ENCODE measurements at regions not wholly inside any gene's neighbourhood (a gene's known extent, or its start where the extent isn't known, plus 50 kb on each side); places are given as distances from the start of the nearest gene placed in this dataset.

DNA sequence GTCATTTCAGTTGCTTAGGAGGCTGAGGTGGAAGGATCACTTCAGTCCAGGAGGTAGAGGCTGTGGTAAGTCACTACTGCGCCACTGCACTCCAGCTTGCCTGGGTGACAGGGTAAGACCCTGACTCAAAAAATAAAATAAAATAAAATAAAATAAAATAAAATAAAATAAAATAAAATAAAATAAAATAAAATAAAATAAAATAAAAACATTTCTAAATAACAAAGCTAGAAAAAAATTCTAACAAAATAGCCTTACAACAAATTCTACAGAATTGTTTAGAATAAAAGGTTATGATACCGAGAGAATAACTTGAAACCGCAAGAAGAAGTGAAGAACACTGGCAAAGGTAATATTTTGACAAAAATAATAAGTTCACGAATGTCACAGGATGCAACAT is 794.3 kb downstream of the NR2F2 start:
- no peak overlapping the region for H3K27ac ChIP-seq
- H3K4me1 ChIP-seq: no peaks in the 10 kb centered on the region
- no peak for TF ChIP-seq POLR2AphosphoS5 (IDR thresholded peaks at IDR 0.05)
- TF ChIP-seq, protein P1, sequence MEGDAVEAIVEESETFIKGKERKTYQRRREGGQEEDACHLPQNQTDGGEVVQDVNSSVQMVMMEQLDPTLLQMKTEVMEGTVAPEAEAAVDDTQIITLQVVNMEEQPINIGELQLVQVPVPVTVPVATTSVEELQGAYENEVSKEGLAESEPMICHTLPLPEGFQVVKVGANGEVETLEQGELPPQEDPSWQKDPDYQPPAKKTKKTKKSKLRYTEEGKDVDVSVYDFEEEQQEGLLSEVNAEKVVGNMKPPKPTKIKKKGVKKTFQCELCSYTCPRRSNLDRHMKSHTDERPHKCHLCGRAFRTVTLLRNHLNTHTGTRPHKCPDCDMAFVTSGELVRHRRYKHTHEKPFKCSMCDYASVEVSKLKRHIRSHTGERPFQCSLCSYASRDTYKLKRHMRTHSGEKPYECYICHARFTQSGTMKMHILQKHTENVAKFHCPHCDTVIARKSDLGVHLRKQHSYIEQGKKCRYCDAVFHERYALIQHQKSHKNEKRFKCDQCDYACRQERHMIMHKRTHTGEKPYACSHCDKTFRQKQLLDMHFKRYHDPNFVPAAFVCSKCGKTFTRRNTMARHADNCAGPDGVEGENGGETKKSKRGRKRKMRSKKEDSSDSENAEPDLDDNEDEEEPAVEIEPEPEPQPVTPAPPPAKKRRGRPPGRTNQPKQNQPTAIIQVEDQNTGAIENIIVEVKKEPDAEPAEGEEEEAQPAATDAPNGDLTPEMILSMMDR (IDR thresholded peaks at IDR 0.05): no peak
- TF ChIP-seq POLR2A (IDR thresholded peaks at IDR 0.05): no peak
- no peak for TF ChIP-seq EP300 (IDR thresholded peaks at IDR 0.05)
- ATAC-seq (ENCODE audit: low FRiP score in 2 of 2): no peak
- H3K27me3 ChIP-seq: no peaks in the 10 kb centered on the region
- peaks cover 0 to 6% (median 0%) of the 10 kb centered on the region in 4 donors for H3K9me3 ChIP-seq
- no peak for DNase-seq
- H3K36me3 ChIP-seq: no peaks in the 10 kb centered on the region
- H3K4me3 ChIP-seq: no peak overlapping the region
- WGBS, 2 donors: 90 to 94% methylated on average over 4 of the region's 4 CpGs

DNA sequence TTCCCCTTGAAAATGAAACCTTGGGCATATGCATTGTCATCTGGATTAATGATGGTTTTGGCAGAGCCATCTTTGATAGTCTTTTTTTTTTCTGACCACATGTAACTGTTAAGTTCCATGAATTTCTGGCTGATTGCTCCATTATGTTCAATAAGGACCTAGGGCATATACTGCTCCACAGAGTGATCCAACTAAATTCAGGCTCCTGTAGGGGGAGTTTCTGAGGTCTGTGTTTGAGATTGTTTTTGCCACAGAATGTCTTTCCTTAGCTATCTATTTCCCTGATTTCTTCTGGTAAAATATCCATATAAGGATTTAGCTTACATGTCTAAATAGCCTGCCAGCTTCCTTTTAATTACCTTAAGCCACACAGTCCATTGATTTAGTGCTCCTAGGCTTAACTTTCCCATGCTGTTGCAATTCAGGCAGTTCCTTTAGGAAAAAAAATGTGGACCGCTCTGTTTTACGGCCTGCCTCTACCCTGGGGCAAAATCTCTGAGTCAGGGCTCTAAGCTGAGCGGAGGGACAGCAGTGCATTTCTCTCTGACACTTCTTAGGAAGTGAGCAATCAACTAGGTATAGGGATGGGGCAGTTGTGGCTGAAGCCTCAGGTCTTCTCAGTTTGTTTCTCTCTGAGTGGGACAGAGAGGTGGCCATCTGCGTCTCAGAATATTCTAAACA is 796.2 kb downstream of the NR2F2 start:
- H3K4me1 ChIP-seq: no peaks in the 10 kb centered on the region
- no peaks in the 10 kb centered on the region for H3K36me3 ChIP-seq
- TF ChIP-seq, protein P1 (IDR thresholded peaks at IDR 0.05): no peak
- TF ChIP-seq POLR2A (IDR thresholded peaks at IDR 0.05) (no peak), EP300 (IDR thresholded peaks at IDR 0.05) (no peak), POLR2AphosphoS5 (IDR thresholded peaks at IDR 0.05) (no peak)
- DNase-seq (no peak), ATAC-seq (ENCODE audit: low FRiP score in 2 of 2) (no peak)
- H3K27me3 ChIP-seq: no peaks in the 10 kb centered on the region
- 76 to 78% methylated on average over 4 of the region's 4 CpGs for WGBS, 2 donors
- H3K27ac ChIP-seq: no peak overlapping the region
- no peak overlapping the region for H3K4me3 ChIP-seq
- peaks cover 0 to 6% (median 0%) of the 10 kb centered on the region in 4 donors for H3K9me3 ChIP-seq

DNA sequence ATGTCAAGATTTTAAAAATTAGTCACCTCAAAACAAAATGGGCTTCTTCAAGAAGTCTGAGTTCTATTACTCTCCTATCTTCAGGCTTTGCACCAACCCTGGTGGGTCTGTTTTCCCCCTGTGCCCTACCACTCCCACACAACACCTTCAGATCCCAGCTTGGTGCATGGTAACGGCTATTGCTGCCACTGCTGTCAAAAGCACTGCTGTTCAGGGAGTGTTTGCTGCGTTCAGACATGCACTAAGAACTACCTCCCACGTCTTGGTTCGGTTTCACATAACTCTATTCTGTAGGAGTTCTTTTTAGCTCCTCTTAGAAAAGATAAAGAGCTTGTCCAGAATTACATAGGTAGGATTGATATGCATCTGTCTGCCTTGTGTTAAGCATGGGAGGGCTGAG is 799.2 kb downstream of the NR2F2 start:
- Histone ChIP-seq H3K27ac (no peak overlapping the region), H3K4me3 (no peak overlapping the region), H3K27me3 (no peaks in the 10 kb centered on the region), H3K4me1 (no peaks in the 10 kb centered on the region), H3K36me3 (no peaks in the 10 kb centered on the region), H3K9me3 (peaks cover 0 to 6% (median 0%) of the 10 kb centered on the region in 4 donors)
- 68 to 71% methylated on average over 4 of the region's 4 CpGs for WGBS, 2 donors
- TF ChIP-seq, protein P1 (IDR thresholded peaks at IDR 0.05): no peak
- TF ChIP-seq POLR2A (IDR thresholded peaks at IDR 0.05) (no peak), EP300 (IDR thresholded peaks at IDR 0.05) (no peak), POLR2AphosphoS5 (IDR thresholded peaks at IDR 0.05) (no peak)
- DNase-seq: no peak
- no peak for ATAC-seq (ENCODE audit: low FRiP score in 2 of 2)

DNA sequence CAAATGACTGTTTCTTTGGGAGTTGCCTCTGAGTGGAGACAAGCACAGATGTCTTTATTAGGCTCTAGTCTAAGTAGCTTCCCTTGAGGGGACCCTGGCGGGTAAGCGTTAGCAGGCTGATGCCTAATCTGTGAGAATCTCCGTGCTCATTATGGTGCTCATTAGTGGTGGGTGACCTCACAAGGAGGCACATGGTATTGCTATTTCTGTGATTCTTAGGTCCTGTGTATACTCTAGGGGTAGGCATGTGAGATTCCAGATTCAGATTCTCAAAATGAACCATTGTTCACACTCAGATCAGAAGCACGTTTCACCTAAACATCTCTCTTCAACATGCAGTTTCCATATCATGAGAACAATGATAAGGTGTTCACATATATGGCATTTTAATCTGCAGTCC is 809.7 kb downstream of the NR2F2 start:
- no peak overlapping the region for H3K4me3 ChIP-seq
- no peaks in the 10 kb centered on the region for H3K9me3 ChIP-seq
- ATAC-seq (ENCODE audit: low FRiP score in 2 of 2): peak in 1 of 2 donors; percentile 37
- no peak overlapping the region for H3K27ac ChIP-seq
- no peaks in the 10 kb centered on the region for H3K36me3 ChIP-seq
- WGBS, 2 donors: 54 to 78% methylated on average over 3 to 4 of the region's 4 CpGs
- no peaks in the 10 kb centered on the region for H3K27me3 ChIP-seq
- TF ChIP-seq, protein P1 (IDR thresholded peaks at IDR 0.05): no peak
- no peak for TF ChIP-seq POLR2AphosphoS5 (IDR thresholded peaks at IDR 0.05)
- TF ChIP-seq POLR2A (IDR thresholded peaks at IDR 0.05): no peak
- TF ChIP-seq EP300 (IDR thresholded peaks at IDR 0.05): no peak
- no peaks in the 10 kb centered on the region for H3K4me1 ChIP-seq
- no peak for DNase-seq

DNA sequence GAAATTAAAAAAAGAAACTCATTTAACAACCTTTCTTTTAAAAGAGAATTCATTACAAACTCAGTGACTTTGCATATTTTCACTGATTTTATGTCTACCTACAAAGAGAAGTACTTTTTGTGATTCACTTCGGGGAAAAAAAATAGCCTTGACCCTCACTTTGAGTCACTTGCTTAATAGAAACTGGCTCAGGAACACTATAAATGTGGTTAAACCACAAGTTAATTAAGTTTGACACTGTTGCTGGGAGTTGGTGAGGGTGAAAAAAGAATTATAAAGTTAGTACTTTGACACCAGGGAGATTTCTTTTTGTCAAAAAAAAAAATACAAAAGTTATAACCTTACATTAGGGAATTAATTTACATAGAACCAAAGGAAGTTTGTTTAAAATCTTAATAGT is 810.9 kb downstream of the NR2F2 start:
- Histone ChIP-seq H3K27ac (no peak overlapping the region), H3K27me3 (no peaks in the 10 kb centered on the region), H3K9me3 (no peaks in the 10 kb centered on the region), H3K4me1 (no peaks in the 10 kb centered on the region), H3K4me3 (no peak overlapping the region), H3K36me3 (no peaks in the 10 kb centered on the region)
- TF ChIP-seq EP300 (IDR thresholded peaks at IDR 0.05) (no peak), POLR2AphosphoS5 (IDR thresholded peaks at IDR 0.05) (no peak), POLR2A (IDR thresholded peaks at IDR 0.05) (no peak)
- TF ChIP-seq, protein P1 (IDR thresholded peaks at IDR 0.05): no peak
- no peak for ATAC-seq (ENCODE audit: low FRiP score in 2 of 2)
- DNase-seq: no peak
- WGBS, 2 donors: 93 to 94% methylated on average over 1 of the region's 1 CpG
